ENCODE measurements at regions not wholly inside any gene's neighbourhood (a gene's known extent, or its start where the extent isn't known, plus 50 kb on each side); places are given as distances from the start of the nearest gene placed in this dataset.

DNA sequence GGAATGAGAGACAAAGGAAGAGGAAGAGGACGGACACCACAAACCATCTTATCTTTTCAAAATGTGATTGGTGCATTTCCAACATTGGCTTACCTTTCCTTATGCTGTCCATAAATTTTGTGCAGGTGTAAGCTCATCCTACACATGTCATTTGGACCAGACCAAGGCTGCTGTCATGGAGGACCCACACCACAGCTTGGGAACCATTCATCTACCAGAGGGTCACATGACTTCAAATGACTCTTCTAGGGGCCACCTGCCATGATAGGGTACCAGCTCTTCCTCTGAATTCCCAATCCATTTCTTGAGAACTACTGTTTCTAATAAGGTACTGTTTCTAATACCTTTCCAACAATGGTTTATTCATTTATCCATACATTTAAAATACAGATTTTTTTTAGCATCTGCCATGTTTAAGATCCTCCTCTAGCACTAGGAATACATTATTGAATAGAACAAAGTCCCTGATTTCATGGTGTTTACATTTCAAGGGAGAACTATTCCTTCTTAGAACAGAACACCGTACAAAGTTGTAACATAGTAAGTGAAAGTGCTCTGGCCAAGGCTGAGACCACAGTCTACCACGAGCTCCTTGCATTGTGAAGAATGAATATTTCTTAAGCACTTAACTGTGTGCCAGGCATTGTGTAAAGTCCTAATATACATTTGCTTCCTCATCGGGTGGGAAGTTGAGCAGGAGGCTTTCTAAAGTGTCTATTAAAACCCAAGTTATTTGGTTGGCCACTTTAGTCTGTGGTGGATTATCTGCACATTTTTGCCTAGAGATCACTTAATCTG is 246.1 kb upstream of the FN1 start:
- no peak for DNase-seq

DNA sequence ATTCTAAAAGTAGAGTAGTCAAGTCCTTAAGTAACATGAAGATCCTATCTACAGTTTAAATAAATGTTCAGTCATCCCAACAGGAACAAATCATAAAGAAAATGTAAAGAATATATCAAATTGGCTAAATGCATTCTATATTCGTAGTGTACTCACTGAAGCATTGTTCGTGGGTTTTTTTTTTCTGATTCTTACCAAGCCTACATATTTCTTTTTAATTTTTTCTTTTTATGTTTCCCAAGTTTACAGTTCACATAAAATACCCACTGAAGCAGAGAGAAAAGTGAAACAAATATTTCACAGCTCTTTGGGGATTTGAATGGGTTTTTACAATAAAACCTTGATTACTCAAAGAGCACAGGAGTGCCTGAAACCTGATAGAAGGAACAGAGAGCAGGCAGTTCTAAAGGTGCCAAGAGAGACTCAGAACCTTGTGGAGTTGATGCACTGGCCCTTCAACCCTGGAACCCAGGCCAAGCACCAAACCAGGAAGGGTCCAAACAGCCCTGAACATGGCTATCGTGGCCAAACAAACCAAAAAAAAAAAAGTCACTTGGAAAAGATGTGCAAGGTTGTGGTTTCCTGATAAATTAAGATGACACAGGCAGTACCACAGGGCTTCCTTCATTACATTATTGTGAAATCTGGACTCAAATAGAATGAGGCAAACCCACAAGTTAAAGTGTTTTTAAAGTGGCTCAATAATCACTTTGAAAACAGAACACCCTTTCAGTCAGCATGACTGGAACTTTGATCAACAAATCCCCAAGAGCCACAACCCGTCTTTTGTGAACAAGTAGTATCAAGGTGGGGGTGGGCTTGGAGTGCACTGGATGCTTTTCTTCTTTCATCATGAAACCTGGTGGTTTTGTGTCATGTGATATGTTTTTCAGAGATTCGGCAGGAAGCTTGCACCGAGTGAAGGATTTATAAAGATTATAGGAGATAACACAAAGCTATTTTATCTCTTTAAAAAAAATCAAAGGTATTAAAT is 245.0 kb upstream of the FN1 start:
- DNase-seq: peak; percentile 96

DNA sequence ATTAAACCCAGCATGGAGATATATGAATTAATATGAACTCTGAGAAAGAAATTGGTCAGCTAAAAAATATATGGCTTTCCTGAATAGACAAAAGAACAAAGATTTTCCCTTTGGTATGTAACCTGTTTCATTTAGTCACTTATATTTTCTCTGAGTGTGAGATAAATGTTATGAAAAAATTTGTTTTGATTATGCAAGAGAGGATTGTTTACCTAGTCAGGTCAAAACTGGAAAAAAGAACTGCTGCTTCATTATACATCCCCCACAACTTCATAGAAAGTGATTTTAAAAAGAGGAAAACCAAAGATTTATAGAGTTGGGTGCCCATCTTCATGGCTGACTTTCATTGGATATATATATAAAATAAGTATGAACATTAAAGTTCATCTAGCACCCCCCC is 242.2 kb upstream of the FN1 start:
- DNase-seq: no peak

DNA sequence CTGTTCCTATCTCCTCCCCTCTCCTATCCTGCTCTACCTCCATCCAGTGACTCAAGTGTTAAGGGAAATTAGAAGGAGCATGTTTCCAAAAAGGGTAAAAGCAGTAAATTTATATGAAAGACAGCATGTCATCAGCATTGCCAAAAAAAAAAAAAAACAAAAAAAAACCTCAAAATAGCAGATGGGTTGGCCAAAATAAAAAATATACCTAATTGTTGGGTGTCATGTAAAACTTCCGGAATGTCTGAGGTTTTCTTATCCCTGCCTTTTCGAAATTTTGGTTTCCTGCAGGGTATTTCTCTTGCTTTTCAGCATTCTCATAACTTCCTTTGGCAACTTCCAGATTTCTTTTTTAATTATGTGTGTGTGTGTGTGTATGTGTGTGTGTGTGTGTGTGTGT is 241.6 kb upstream of the FN1 start:
- DNase-seq: peak; percentile 82

DNA sequence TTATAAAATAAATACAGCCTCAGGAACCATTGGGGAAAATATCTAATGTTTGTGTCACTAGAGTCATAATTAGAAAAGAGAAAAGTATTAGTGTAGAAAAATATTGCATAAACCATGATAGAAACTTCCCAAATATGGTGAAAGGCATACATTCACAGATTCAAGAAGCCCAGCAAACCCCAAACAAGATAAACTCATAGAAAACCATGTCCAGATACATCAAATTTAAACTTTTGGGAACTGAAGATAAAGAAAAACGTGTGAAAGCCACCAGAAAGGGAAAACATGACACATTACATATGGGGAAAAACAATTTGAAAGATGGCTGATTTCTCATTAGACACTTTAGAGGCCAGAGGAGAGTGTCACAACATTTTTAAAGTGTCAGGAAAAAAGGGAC is 236.5 kb upstream of the FN1 start:
- DNase-seq: no peak

DNA sequence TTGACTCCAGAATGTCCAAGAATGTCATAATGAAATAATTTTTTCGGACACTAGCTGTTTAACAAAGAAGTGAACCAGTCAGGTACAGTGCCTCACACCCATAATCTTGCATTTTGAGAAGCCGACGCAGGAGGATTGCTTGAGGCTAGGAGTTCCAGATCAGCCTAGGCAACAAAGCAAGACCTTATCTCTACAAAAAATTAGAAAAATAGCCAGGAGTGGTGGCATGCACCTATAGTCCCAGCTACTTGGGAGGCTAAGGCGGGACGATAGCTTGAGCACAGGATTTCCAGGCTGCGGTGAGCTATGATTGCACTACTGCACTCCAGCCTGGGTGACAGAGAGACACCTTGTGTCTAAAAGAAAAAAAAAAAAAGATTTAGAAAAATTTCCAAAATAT is 235.8 kb upstream of the FN1 start:
- no peak for DNase-seq

DNA sequence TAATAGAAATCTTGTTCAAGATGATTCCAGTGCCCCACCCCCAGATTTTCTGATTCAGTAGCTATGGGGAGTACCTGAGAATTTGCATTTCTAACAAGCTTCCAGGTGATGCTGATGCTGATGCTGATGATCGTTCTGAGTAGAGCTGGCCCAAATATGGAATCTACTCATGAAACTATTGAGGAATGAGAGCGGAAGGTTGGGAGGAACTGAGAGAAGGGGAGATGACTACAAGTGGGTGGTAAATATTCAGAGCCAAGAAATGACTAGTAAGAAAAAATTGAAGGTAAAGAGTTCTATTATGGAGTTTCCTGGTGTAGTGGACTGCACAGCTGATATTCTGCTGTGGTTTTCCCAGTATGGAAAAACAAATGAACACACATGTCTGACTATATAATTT is 235.4 kb upstream of the FN1 start:
- no peak for DNase-seq

DNA sequence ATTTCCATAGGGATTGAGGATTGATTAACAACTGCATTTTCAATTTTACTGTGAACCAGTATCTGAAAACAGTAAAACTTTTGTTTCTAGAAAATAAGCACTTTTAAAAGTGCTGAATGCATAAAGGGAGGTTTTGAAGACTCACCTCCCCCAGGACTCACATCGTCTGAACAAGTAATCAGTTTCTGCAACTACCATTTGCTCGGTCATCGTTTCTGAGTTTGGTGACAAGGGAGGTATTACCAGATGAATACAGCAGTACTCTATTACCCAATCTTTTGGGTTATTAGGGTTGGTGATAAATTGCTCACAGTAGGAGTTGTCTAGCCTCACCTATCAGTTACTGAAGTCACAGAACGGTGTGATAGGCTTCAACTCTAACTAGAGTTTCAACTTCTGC is 234.5 kb upstream of the FN1 start:
- DNase-seq: no peak

DNA sequence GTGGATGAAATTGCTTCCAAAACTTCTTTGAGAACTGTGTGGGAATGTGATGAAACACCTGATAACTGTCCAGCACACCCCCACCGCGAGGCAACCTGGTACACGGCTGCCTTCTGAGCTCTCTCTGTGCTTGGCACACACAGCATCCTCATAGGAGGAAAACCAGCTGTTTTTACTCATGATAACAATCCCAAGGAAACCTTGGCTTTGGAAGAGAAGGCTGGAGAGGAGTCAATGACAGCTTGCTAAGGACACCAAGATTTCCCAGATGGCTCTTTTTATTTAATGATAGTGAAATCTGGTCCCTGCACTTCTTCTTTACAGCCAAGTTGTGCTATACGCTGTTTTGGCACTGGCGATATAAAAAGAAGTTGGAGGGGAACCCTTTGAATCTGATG is 232.5 kb upstream of the FN1 start:
- peak; percentile 36 for DNase-seq

DNA sequence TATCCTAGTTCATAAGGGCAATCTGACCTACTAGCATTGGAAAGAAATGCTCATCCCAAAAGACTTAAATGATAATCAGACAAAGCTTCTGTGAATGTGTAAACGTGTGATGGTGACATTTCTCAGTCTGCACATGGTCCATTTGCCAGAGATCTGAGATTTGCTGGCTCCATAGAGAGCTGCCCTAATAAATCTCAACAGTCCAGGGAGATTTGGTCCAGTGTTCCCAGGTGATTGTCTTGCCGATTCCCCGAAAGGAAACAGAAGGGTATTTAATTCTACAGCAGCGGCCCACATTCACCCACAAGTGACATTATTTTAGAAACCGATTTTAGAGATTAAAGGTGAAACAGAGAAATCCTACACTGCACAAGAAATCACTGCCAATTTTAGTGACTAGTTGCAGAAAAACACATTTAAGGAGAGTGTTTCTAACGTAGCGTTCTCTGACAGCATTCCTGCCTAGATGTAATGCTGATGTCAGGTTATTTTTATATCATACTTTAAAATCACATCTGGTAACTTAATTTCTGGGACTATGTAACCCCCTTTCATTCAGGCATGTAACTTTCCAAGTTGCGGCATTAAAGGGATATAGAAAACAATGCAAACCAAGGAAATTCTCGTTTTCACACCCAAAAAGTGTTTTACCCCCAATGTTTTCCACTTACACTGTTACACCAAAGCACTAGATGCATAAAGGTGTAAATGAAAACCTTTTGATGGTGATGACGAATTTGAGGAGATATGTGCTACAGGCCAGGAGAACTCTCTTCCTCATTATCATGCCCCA is 231.9 kb upstream of the FN1 start:
- no peak for DNase-seq

DNA sequence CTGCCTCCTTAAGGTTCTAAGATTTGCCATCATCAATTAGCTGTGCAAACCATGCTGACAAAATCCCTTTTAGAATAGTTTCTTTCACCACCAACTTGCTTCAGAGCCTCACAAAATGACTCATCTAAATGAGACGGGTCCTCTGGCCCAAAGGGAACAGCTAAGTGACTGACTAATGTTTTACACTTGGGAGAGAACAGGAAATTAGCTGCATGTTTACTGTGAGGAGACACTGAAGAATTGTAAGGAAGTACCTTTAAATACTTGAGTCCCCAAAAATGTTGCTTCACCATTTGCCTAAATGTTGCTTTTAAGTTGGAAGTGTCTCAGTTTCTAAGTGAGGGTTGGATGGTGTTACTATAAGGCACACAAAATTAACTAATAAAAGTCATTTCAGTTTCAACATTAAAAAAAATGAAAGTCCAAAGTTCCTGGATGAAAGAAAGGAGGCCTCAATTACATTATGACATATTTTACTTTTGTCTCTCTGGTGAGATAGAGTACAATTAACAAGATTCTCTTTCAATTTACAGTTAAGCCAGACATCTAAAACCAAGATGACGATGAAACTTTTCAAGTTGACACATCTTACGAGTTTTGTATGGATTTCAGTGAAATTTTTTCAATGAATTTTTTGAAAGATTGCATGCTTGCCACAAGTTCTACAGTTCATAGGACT is 229.1 kb upstream of the FN1 start:
- peak; percentile 95 for DNase-seq

DNA sequence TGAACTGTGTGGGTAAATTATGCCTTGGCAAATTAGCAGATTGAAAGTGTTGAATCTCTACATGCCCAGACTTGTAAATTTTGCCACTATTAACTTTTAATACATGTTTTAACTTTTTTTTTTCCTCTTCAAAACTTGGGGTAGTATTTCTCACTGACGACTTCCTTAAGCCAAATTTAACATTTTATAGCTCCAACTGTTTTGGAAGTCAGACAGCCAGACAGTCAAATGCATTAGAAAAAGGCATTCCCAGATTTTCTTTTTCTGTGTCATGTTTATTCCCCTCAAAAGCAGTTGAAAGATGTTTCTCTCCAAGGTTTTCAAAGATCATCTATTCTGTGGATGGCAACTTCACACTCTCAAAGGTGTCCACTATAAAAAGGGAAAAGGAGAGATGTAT is 226.8 kb upstream of the FN1 start:
- no peak for DNase-seq

DNA sequence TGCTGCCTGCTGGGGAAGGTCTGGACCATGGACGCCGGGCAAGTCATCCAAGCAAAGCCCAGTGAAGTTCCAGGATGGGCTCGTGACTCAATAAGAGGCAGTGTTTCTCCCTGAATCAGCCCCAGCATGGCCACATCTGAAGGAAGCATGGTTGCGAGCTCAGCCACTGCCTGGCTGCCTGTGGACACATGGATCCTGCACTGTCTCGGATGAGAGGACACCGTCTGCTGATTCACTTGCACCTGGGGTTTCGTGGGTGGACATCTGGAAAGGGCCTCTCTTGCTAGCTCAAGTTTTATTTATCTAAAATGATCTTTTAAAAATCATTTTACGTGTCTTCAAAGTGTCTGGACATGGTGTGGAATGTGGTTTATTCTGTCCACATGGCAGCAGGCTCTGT is 224.8 kb upstream of the FN1 start:
- peak; percentile 94 for DNase-seq

DNA sequence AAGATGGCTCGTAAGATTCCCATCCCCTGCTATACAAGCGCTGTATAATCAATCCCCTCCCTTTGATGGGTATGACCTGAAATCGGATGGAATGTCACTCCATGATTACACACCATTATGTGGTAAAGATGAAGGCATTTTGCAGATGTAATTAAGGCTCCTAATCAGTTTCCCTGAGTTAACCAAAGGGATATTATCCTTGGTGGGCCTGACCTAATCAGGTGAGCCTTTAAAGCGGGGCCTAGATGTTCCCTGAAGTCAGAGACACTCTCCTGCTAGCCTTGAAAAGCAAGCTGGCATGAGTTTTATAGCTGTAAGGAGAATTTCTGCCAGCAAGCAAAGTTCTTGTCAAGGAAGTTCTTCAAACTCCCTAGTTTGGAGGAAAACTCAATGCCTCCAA is 223.8 kb upstream of the FN1 start:
- no peak for DNase-seq

DNA sequence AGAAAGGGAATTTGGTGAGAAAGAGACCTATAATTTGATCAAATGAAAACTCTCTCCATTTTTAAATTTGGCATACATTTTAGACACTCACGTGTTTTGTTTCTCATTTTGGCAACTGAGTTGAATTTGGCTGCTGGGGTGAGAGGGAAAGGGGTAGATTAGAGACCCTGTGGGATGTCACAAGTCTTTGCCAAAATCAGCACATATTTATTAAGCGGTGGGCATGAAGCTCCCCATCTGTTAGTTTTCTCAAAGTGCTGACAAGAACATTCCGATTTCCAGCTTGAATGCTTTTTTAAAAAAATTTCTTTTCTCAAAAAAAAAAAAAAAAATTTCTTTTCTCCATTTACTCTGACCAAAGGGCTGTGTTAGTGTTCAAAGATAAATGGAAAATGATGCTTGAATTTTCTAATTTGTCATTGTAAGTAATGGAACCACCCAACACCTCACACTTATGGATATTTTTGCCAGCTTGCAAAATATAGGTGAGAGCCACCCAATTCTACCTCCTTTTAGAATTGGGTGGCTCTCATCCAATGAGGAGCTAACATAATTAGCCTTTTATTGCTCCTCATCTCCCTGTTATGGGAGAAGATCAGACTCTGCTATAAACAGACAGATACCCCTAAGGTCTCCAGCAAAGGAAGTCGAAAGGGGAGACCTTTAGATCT is 222.9 kb upstream of the FN1 start:
- peak; percentile 30 for DNase-seq

DNA sequence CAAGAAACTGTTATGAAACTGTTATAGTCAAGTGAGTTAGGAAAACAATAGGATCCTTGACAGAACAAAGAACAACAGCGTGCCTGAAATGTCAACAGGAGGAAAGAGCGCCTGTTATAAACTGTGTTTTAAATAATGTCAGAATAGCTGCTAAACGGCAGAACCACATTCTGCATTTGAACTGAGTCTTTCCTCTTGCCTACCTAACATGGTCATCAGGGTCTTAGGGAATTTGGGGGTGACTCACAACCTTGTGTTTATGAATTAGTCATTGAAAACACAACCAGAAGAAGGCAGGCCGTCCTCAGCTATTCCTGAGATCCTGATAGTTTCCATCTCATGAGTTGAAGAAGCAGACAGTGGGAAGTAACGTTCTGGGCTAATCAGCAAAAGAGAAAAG is 222.0 kb upstream of the FN1 start:
- peak; percentile 97 for DNase-seq

DNA sequence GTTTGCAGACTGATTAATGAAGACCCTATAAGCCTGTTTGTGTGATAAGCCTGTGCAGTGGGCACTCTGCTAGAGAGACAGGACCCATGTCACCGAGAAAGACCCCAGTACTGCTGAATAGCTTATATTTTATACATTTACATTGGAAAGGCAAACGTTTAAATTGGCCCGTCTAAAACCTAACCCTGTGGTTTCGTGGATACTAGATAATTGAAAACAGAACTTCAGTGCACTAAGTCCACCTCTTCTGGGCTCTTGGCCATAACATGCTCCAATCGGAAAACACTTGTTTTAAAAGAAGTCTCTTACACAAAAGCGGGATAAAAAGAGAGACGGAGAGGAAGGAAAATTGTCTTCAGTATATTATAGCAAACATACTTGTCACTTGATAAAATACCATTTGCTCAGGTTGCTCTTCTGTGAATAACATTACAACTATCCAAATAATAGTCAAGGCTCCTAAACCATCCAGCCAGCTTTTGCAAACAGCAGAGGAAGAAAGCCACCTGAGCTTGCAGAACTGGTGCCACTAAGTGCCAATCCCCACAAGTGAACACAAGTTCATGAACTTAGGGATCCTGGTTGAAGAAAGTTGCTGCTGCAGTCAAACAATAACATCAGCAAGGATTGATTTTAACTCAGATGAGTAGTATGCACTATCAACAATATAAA is 218.4 kb upstream of the FN1 start:
- peak; percentile 89 for DNase-seq

DNA sequence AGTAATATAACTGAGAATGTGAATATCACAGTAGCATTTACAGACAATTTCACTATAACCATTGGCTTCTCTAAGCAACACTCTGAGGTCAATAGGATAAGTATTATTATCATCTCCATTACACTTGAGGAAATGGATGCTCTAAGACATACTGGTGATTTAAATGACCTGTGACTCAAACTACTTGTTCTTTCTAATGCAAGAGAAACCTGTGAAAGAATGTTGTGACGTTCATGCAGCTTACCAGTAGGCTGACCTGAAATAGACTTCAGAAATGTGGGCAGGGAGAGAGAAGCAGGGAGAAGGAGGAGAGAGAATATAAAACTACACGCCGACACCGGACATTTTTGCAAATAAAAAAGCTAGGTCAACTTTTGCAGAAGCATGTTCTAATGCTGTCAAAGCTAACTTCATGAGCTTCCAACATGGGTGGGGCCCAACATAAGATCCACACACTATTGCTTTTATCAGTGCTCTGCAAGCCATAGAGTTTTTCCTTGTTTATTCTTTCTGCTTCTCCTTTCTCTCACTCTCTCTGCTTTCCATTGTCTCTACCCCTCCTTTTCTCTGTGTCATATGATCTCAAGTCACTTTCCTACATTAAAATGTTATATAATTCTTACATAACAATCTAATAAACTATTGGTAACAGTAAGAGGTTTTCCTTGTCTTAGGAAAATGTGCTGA is 217.6 kb upstream of the FN1 start:
- peak; percentile 66 for DNase-seq

DNA sequence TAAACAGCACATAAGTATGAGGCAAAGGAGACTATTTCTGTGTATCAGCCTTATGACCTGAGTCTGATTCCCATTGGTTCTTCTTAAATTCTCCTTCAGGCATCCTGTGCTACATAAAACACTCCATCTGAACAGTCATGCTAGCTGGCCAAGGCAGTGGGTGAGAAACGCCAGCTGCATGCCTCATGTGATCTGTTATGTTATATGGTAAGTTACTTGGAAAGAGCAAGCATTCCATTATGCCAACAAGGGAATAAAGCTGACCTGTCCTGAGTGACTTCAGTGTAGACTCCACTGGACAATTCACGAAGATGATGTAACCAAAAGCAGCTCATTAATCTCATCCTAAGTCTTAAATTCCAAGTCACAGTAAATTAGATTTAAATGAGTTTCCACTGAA is 216.5 kb upstream of the FN1 start:
- peak; percentile 77 for DNase-seq

DNA sequence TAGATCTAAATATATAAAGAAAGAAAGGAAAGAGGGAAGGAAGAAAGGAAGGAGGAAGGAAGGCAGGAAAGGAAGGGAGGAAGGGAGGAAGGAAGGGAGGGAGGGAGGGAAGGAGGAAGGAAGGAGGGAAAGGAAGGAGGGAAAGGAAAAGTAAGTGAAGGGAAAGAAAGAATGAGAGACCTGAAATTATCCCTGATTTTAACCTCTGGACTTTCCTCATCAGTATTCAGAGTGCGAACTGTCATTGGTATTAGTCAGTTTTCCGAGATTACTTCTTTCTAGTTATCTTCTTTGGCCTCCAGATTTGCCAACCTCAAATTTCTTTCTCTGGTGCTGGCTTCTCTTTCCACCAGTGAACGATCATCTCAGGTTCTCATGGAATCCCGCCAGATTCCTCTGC is 215.5 kb upstream of the FN1 start:
- no peak for DNase-seq

All from fibroblast of upper back skin (primary cell).